Neuron (in vitro differentiated cells): ENCODE measurements at regions not wholly inside any gene's neighbourhood (a gene's known extent, or its start where the extent isn't known, plus 50 kb on each side); places are given as distances from the start of the nearest gene placed in this dataset.
A peak's percentile ranks its signal among the peaks of the same experiment; 100 is the strongest.

Experiments used
- H2AFZ ChIP-seq: one replicate; pipeline ENCODE4 v1.6.1; 2013; ENCODE audit warnings: low read depth, mild to moderate bottlenecking, inconsistent platforms, low read length, moderate library complexity
- H3K27me3 ChIP-seq: one replicate; pipeline ENCODE4 v1.6.1; 2013; ENCODE audit warnings: low read length; ENCODE audit not compliant: insufficient read depth
- H3K36me3 ChIP-seq: one replicate; pipeline ENCODE4 v1.6.1; 2013; ENCODE audit warnings: low read length; ENCODE audit not compliant: insufficient read depth
- H3K4me1 ChIP-seq: one replicate; pipeline ENCODE4 v1.6.1; 2013; ENCODE audit warnings: low read length; ENCODE audit not compliant: insufficient read depth
- H3K4me3 ChIP-seq: 2 replicates; pipeline ENCODE4 v1.5.1; 2013; ENCODE audit warnings: mild to moderate bottlenecking, low read length, moderate library complexity
- H3K9me3 ChIP-seq: one replicate; pipeline ENCODE4 v1.6.1; 2013; ENCODE audit warnings: low read length

DNA sequence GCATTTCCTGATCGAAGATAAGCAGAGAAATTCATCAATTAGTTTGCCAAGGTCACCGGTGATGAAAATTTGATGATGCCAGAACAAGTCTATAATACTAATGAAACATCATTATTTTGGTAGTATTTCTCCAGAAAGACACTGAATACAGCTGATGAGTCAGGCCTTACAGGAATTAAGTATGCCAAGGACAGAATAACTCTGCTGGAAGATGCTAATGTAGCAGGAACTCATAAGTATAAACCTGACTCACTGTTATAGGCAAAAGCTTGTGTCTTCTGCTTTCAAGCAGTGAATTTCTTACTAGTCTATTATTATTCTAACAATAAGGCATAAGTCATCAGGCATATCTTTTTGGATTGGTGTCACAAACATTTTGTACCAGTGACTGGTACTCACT lies 1825.1 kb upstream of the IGFBP7 start:
- no peaks in the 10 kb centered on the region for H3K9me3 ChIP-seq
- no peaks in the 10 kb centered on the region for H3K4me1 ChIP-seq
- no peaks in the 10 kb centered on the region for H3K36me3 ChIP-seq
- no peaks in the 10 kb centered on the region for H3K27me3 ChIP-seq
- no peak overlapping the region for H2AFZ ChIP-seq
- H3K4me3 ChIP-seq = no peak overlapping the region

DNA sequence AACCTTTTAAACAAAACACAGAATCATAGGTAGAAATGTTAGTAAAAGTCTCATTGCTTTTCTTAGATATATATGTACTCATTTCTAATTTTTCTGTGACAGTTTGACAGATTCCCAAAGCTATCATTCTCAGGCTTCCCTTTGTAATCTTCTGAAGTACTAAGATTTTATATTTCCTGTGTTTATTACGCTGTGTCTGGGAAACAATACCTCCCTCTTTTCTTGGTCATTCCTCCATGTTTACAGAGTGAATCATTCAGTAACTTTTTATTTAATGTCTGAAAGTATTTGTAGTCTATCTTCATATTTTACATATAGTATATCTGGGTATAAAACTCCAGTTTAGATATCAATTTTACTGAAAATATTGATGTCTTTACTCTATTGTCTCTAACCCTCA lies 1826.3 kb upstream of the IGFBP7 start:
- no peaks in the 10 kb centered on the region for H3K36me3 ChIP-seq
- no peak overlapping the region for H3K4me3 ChIP-seq
- H3K9me3 ChIP-seq = no peaks in the 10 kb centered on the region
- no peaks in the 10 kb centered on the region for H3K27me3 ChIP-seq
- no peak overlapping the region for H2AFZ ChIP-seq
- H3K4me1 ChIP-seq = no peaks in the 10 kb centered on the region

DNA sequence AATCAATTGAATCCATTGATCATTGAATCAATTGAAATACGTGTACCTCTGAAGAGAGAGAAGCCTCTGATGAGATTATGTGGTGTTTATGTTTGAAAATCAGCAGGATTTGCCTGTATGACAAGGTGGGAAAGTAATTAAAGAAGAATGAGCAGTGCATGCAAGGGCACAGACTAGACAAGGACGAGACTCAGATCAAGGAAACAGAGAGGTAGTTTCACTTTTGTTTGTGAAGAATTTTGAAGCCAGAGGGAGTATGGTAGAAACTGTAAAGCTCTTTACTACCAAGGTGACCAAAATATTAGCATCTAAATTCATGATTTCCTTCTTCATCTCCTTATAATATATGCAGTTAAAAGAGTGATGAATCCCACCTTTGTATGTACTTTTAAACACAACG lies 1830.0 kb upstream of the IGFBP7 start:
- no peaks in the 10 kb centered on the region for H3K9me3 ChIP-seq
- no peaks in the 10 kb centered on the region for H3K4me1 ChIP-seq
- no peak overlapping the region for H2AFZ ChIP-seq
- no peak overlapping the region for H3K4me3 ChIP-seq
- H3K36me3 ChIP-seq = no peaks in the 10 kb centered on the region
- H3K27me3 ChIP-seq = no peaks in the 10 kb centered on the region

DNA sequence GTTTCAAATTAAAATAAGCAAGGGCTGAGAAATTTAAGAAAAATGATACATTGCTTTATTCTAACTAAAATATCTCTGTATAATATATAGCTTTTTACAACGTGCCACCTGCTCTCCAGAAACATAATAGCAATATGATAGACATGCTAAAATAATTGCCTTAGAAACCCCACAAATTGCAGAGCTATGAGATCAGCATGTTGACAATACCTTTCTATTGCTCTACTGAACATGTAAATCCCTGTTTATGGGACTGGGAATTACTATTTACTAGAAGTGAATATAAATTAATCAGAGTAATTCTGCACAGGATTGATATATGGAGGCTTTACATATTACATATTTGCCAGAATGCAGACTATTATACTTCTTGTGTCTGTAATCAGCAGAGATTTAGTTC lies 1831.1 kb upstream of the IGFBP7 start:
- Histone ChIP-seq H3K36me3 (no peaks in the 10 kb centered on the region), H3K9me3 (no peaks in the 10 kb centered on the region), H3K4me1 (no peaks in the 10 kb centered on the region), H2AFZ (no peak overlapping the region), H3K27me3 (no peaks in the 10 kb centered on the region), H3K4me3 (no peak overlapping the region)

DNA sequence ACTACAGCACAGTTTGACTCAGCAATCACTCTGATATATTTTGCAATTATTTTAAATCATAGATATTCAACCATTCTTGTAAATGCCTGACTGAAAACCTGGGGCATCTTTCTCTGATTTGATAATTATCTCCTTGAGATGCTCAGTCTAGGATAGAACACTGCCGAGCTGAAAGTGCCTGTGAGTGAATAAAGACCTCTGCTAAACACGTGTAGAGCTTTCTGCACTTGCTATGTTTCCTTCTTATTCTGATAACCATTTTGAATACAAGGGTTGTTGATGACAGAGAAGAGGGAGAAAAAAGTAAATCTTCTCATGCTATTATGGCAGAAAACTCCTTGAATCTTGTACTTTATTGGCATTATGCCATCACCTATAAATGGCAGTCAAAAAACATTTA lies 1843.4 kb upstream of the IGFBP7 start:
- H3K4me3 ChIP-seq = no peak overlapping the region

DNA sequence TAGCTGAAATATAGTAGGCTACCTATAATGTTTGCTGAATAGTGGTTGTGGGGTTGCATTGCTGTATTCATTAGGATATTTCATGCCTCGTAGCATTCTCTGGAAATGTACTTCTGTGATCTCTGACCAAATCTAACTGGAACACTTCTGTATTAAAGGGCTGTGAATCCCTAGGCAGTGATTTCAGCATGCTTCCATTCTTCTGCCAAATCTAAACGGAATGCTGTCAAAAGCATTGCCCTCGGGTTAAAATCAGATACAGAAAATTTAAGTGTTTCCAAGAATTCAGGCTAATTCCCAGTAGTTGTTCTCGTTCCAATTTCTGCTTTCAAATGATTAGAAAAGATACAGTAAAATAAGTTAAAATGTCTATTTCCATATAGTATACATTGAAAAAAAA lies 1847.5 kb upstream of the IGFBP7 start:
- Histone ChIP-seq H3K4me1 (no peaks in the 10 kb centered on the region), H3K27me3 (no peaks in the 10 kb centered on the region), H3K9me3 (no peaks in the 10 kb centered on the region), H2AFZ (no peak overlapping the region), H3K4me3 (no peak overlapping the region), H3K36me3 (no peaks in the 10 kb centered on the region)

More for the DNA sequence above, 1843.4 kb upstream of the IGFBP7 start:
- Histone ChIP-seq H3K4me1 (no peaks in the 10 kb centered on the region), H2AFZ (no peak overlapping the region), H3K9me3 (no peaks in the 10 kb centered on the region), H3K36me3 (no peaks in the 10 kb centered on the region), H3K27me3 (no peaks in the 10 kb centered on the region)

DNA sequence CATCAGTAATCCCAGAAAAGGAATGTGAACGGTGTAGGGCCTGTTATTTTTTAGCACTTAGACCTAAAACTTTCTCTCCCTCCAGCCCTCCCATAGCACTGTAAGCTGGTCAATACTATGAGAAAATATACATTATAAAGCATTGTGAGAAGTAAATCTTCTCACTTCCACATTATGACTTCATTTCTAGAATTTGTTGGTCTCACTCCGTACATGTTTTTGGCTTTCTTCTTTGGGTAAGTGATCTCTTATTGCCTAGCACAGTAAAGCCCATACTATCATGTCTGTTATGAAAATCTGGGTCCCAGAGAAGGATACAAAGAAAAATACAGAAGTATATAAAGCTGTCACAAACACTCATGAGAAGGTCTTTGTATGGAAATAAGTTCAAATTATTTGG lies 1851.1 kb upstream of the IGFBP7 start:
- H3K9me3 ChIP-seq = no peaks in the 10 kb centered on the region
- H3K27me3 ChIP-seq = no peaks in the 10 kb centered on the region
- no peak overlapping the region for H3K4me3 ChIP-seq
- no peaks in the 10 kb centered on the region for H3K4me1 ChIP-seq
- H2AFZ ChIP-seq = no peak overlapping the region
- H3K36me3 ChIP-seq = no peaks in the 10 kb centered on the region

DNA sequence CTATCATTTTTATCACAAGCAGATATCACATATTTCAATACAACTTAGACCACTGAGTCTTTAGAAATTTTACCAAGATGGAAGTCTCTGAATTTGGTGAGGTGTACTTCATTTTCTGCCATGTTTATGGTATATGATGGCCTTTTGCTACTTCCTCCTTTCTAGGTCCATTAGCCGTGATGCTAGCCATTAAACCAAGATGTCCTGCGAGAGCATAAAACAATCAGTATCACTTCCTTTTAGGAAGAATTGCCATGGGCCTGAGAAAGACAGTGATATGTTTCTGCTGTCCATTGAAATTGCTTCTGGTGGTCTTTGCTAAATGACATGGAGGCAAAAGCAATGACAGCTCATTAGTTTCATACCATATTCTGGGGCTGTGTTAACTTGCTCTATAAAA lies 1851.7 kb upstream of the IGFBP7 start:
- H3K36me3 ChIP-seq = no peaks in the 10 kb centered on the region
- no peak overlapping the region for H2AFZ ChIP-seq
- no peak overlapping the region for H3K4me3 ChIP-seq
- H3K9me3 ChIP-seq = no peaks in the 10 kb centered on the region
- no peaks in the 10 kb centered on the region for H3K4me1 ChIP-seq
- no peaks in the 10 kb centered on the region for H3K27me3 ChIP-seq

DNA sequence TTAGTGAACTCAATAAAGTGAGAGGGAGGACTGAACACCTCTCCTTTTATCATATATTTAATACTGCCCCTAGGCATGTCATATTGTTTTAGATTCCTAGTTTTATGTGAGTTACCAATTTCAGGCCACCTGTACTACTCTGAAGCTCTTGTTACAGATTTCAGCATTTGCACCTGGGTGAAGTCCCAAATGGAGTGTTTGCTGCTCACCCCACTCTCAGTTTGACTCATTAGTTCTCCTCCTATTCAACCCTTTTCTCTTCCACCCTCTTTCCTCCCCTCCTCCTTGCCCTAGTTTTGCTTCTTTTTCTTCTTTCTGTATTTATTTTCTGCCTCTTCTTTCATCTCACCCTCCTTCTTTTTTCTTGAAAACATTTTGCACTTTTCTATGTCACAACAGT lies 1852.2 kb upstream of the IGFBP7 start:
- no peaks in the 10 kb centered on the region for H3K9me3 ChIP-seq
- no peak overlapping the region for H3K4me3 ChIP-seq
- no peaks in the 10 kb centered on the region for H3K4me1 ChIP-seq
- H2AFZ ChIP-seq = no peak overlapping the region
- no peaks in the 10 kb centered on the region for H3K36me3 ChIP-seq
- no peaks in the 10 kb centered on the region for H3K27me3 ChIP-seq

DNA sequence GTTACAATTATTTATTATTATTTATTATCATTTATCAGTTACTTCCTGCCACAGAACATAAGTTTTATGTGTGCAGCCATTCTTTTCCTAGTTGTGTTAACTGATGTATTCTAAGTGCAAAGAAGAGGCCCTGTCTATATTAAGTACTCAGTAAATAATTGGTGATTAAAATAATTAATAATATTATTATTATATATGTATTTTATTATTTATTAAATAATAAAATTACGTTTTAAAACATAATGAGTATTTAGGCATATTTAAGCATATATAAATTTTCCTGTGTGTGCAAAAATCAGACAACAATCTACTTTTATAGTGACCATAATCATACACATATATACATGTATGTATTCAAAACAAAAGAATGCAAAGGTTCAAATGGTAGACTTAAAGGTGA lies 1871.6 kb upstream of the IGFBP7 start:
- no peaks in the 10 kb centered on the region for H3K9me3 ChIP-seq
- no peak overlapping the region for H3K4me3 ChIP-seq
- no peaks in the 10 kb centered on the region for H3K36me3 ChIP-seq
- no peak overlapping the region for H2AFZ ChIP-seq
- no peaks in the 10 kb centered on the region for H3K27me3 ChIP-seq
- H3K4me1 ChIP-seq = no peaks in the 10 kb centered on the region

DNA sequence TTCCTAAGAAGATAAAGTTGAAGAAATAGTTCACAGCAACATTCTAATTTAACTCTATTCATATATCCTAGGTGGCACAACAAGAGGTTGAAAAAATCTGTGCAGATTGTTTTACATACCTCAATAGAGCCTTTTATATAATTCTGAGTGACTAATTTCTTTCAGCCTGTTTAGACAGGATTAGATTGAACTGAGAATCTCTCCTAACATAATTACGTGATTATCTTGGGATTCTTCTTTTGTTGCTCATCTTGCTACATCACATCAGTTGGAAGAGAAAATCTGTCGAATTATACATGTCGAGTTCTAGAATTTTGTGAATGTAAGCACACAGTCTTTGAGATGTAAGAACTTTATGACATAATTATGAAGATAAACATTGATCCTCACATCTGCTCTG lies 1873.7 kb upstream of the IGFBP7 start:
- Histone ChIP-seq H3K4me1 (no peaks in the 10 kb centered on the region), H3K27me3 (no peaks in the 10 kb centered on the region), H3K36me3 (no peaks in the 10 kb centered on the region), H2AFZ (no peak overlapping the region), H3K4me3 (no peak overlapping the region), H3K9me3 (no peaks in the 10 kb centered on the region)

DNA sequence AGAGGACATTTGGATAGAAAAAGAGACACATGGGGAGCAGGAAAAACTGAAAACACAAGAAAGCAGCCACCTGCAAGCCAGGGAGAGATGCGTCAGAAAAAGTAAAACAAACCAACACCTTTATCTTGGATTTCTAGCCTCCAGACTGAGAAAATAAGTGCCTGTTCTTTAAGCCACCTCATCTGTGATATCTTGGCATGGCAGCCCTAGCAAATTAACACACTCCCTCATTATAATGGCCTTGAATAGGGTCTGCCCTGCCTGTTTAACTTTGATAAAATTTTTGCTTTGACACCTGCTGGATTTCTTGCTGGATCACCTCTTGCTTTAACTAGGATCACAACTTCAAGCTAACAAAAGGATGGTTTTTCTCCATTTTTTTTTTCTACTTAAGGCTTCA lies 1892.0 kb upstream of the IGFBP7 start:
- H3K9me3 ChIP-seq = no peaks in the 10 kb centered on the region
- no peak overlapping the region for H2AFZ ChIP-seq

DNA sequence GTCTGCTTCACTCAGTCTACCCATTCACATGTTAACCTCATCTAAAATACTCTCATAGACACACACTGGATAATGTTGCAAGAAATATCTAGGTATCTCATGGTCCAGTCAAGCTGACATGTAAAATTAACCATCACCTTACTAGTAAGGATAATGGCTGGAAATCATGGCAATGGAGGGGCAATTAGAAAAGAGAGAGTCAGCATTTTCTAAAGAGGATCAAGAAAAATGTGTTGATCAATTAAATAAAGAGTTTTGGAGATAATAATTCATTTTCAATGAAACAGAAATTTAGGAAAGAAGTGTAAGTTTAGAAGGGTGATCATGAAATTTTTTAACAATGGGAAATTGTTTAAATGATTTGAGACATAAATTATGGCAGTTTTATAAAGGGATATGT lies 1914.1 kb upstream of the IGFBP7 start:
- H3K9me3 ChIP-seq = no peaks in the 10 kb centered on the region
- no peak overlapping the region for H2AFZ ChIP-seq
- no peaks in the 10 kb centered on the region for H3K4me1 ChIP-seq
- H3K4me3 ChIP-seq = no peak overlapping the region
- no peaks in the 10 kb centered on the region for H3K27me3 ChIP-seq
- no peaks in the 10 kb centered on the region for H3K36me3 ChIP-seq

More for the DNA sequence above, 1892.0 kb upstream of the IGFBP7 start:
- Histone ChIP-seq H3K4me1 (no peaks in the 10 kb centered on the region), H3K4me3 (no peak overlapping the region), H3K27me3 (no peaks in the 10 kb centered on the region), H3K36me3 (no peaks in the 10 kb centered on the region)

DNA sequence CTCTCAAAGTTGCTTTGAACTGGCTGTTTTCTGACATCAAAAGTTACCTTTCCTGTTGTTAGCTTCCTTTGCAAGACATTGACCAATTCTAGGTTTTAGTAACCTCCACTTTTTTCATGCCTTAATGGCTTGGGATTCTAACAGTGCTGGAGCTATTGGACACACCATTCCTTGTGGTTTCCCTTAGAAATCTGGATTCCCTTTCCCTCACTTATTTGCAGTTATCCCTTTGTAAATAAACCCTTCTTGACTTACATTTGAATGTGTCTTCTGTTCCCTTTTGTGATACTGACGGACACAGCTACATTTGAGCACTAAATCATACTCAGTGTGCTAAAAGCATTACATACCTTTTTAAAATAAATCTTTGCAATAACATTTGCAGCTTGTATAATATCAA lies 1927.6 kb upstream of the IGFBP7 start:
- Histone ChIP-seq H3K9me3 (no peaks in the 10 kb centered on the region), H3K36me3 (no peaks in the 10 kb centered on the region), H2AFZ (peak overlapping the region; percentile 53), H3K27me3 (no peaks in the 10 kb centered on the region), H3K4me3 (no peak overlapping the region), H3K4me1 (peaks cover 4% of the 10 kb centered on the region)
